WTC11 (cell line): ENCODE measurements at regions not wholly inside any gene's neighbourhood (a gene's known extent, or its start where the extent isn't known, plus 50 kb on each side); places are given as distances from the start of the nearest gene placed in this dataset.

Source experiments
- ATAC-seq: fragments of 200-7000 bp; cut with Tn5 transposase; 2 replicates; pipeline ENCODE4 v1.10.0; 2021; ENCODE audit warnings: mild to moderate bottlenecking, moderate library complexity
- CTCF ChIA-PET: fragments of 300-600 bp; sonication (Branson Sonifier 250); formaldehyde crosslinking; loops from one replicate; lab custom pipeline; 2021; ENCODE audit warnings: antibody characterized with exemption; lab: Charles Lee
- POLR2A ChIA-PET: fragments of 350-600 bp; sonication (Branson Sonifier 250); formaldehyde crosslinking; loops from one replicate; lab custom pipeline; 2021; ENCODE audit warnings: antibody characterized with exemption; lab: Charles Lee
- DNase-seq: peaks from one replicate; pipeline ENCODE4 v3.0.0; 2021; ENCODE audit warnings: low spot score
- H3K27ac Mint-ChIP-seq: 2 replicates; pipeline ENCODE4 v1.8.0; 2021; ENCODE audit warnings: mixed read lengths
- H3K27me3 Mint-ChIP-seq: 2 replicates; pipeline ENCODE4 v1.8.0; 2021; ENCODE audit warnings: low read depth, mild to moderate bottlenecking, moderate library complexity, mixed read lengths
- H3K36me3 Mint-ChIP-seq: 2 replicates; pipeline ENCODE4 v1.8.0; 2021; ENCODE audit warnings: mixed read lengths
- H3K4me1 Mint-ChIP-seq: 2 replicates; pipeline ENCODE4 v1.8.0; 2022; ENCODE audit warnings: mixed read lengths
- H3K4me3 Mint-ChIP-seq: 2 replicates; pipeline ENCODE4 v1.8.0; 2021; ENCODE audit warnings: mild to moderate bottlenecking, moderate library complexity, mixed read lengths
- H3K9me3 Mint-ChIP-seq: 2 replicates; pipeline ENCODE4 v1.8.0; 2021; ENCODE audit warnings: mixed read lengths
- AFF4 ChIP-seq: sonication (generic); formaldehyde crosslinking; IDR thresholded peaks from 2 replicates; pipeline ENCODE4 v1.8.1; 2023; ENCODE audit warnings: mild to moderate bottlenecking, missing genetic modification reagents, borderline replicate concordance
- CREM ChIP-seq: sonication (generic); formaldehyde crosslinking; IDR thresholded peaks from 2 replicates; pipeline ENCODE4 v1.8.1; 2022; ENCODE audit warnings: mild to moderate bottlenecking, missing genetic modification reagents, moderate library complexity
- E2F4 ChIP-seq: sonication (generic); formaldehyde crosslinking; IDR thresholded peaks from 2 replicates; pipeline ENCODE4 v1.8.1; 2022; ENCODE audit warnings: low read depth, mild to moderate bottlenecking, moderate library complexity, missing genetic modification reagents, borderline replicate concordance
- ESRRA ChIP-seq: sonication (generic); formaldehyde crosslinking; IDR thresholded peaks from 2 replicates; pipeline ENCODE4 v1.8.1; 2022; ENCODE audit warnings: mild to moderate bottlenecking, missing genetic modification reagents, borderline replicate concordance
- FOXJ3 ChIP-seq: sonication (generic); formaldehyde crosslinking; IDR thresholded peaks from 2 replicates; pipeline ENCODE4 v1.9.0; 2021; ENCODE audit warnings: missing genetic modification reagents, mild to moderate bottlenecking, borderline replicate concordance
- MLX ChIP-seq: sonication (generic); formaldehyde crosslinking; IDR thresholded peaks from 2 replicates; pipeline ENCODE4 v1.8.1; 2023; ENCODE audit warnings: mild to moderate bottlenecking, missing genetic modification reagents, moderate library complexity
- MXD4 ChIP-seq: fragments of 250-450 bp; sonication (Bioruptor Pico); IDR thresholded peaks from 2 replicates; pipeline ENCODE4 v1.8.0; 2021; ENCODE audit warnings: mild to moderate bottlenecking, moderate library complexity, borderline replicate concordance
- MYBL2 ChIP-seq: sonication (generic); formaldehyde crosslinking; IDR thresholded peaks from 2 replicates; pipeline ENCODE4 v1.8.1; 2023; ENCODE audit warnings: mild to moderate bottlenecking, moderate library complexity, missing genetic modification reagents
- NFATC4 ChIP-seq: fragments of 250-450 bp; sonication (Bioruptor Pico); IDR thresholded peaks from 2 replicates; pipeline ENCODE4 v1.9.0; 2021; ENCODE audit warnings: mild to moderate bottlenecking
- NFE2L1 ChIP-seq: sonication (generic); formaldehyde crosslinking; IDR thresholded peaks from 2 replicates; pipeline ENCODE4 v1.8.1; 2023; ENCODE audit warnings: missing genetic modification reagents
- TEAD4 ChIP-seq: sonication (generic); formaldehyde crosslinking; IDR thresholded peaks from 2 replicates; pipeline ENCODE4 v1.8.0; 2022; ENCODE audit warnings: mild to moderate bottlenecking, missing genetic modification reagents
- USF1 ChIP-seq: sonication (generic); formaldehyde crosslinking; IDR thresholded peaks from 2 replicates; pipeline ENCODE4 v1.8.0; 2022; ENCODE audit warnings: mild to moderate bottlenecking, missing genetic modification reagents
- ZNF317 ChIP-seq: sonication (generic); formaldehyde crosslinking; IDR thresholded peaks from 2 replicates; pipeline ENCODE4 v1.8.1; 2023; ENCODE audit warnings: low read depth, mild to moderate bottlenecking, moderate library complexity, missing genetic modification reagents, borderline replicate concordance
- ZNF396 ChIP-seq: fragments of 250-450 bp; sonication (Bioruptor Pico); IDR thresholded peaks from 2 replicates; pipeline ENCODE4 v1.8.0; 2021; ENCODE audit warnings: mild to moderate bottlenecking, moderate library complexity, borderline replicate concordance
- ZNF416 ChIP-seq: fragments of 250-450 bp; sonication (Bioruptor Pico); IDR thresholded peaks from 2 replicates; pipeline ENCODE4 v1.9.0; 2021; ENCODE audit warnings: mild to moderate bottlenecking, inconsistent platforms
- TF ChIP-seq, protein P1 (sequence below): fragments of 250-450 bp; sonication (Bioruptor Pico); IDR thresholded peaks from 2 replicates; pipeline ENCODE4 v1.8.0; 2021; ENCODE audit warnings: mild to moderate bottlenecking

- TF ChIP-seq MLX (CRISPR knock-in tag) (no peak), ZNF317 (no peak), NFE2L1 (CRISPR knock-in tag) (no peak), ZNF416 (CRISPR knock-in tag) (no peak), MXD4 (no peak), ESRRA (CRISPR knock-in tag) (no peak)
- TF ChIP-seq, protein P1, sequence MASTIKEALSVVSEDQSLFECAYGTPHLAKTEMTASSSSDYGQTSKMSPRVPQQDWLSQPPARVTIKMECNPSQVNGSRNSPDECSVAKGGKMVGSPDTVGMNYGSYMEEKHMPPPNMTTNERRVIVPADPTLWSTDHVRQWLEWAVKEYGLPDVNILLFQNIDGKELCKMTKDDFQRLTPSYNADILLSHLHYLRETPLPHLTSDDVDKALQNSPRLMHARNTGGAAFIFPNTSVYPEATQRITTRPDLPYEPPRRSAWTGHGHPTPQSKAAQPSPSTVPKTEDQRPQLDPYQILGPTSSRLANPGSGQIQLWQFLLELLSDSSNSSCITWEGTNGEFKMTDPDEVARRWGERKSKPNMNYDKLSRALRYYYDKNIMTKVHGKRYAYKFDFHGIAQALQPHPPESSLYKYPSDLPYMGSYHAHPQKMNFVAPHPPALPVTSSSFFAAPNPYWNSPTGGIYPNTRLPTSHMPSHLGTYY (CRISPR knock-in tag), result no peak
These were observed 211.1 kb downstream of the GUCY2F start (continued) for GRCh38 chrX:109270580-109271484.

DNA sequence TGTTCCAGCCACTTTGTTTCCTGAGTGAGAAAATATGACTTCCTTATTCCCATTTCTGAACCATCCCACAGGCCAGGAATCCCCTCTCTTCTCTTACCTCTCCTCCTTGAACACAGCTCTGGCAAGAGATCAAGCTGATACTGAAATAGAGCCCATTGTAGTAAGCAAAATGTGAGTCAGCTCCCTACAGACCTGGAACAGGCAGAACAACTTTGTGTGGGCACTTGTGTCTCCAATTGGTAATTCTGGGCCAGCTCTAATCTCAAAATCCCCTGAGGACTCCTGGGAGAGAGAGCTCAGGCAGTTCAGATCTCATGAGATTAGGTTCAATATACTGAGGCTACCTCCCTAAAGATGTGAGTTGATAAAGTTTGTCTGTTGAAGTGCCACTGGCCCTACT lies 213.5 kb downstream of the GUCY2F start:
- H3K4me1 Mint-ChIP-seq, result no peaks in the 10 kb centered on the region
- DNase-seq (no peak), ATAC-seq (no peak)
- H3K27ac Mint-ChIP-seq, result no peak overlapping the region
- no peaks in the 10 kb centered on the region for H3K27me3 Mint-ChIP-seq
- ChIA-PET POLR2A (no interaction called here), CTCF (no interaction called here)
- no peak overlapping the region for H3K4me3 Mint-ChIP-seq
- H3K36me3 Mint-ChIP-seq, result no peaks in the 10 kb centered on the region
- TF ChIP-seq NFATC4 (no peak), FOXJ3 (CRISPR knock-in tag) (no peak), ZNF317 (no peak), CREM (CRISPR knock-in tag) (no peak), TEAD4 (CRISPR knock-in tag) (no peak), ZNF396 (CRISPR knock-in tag) (no peak), MYBL2 (CRISPR knock-in tag) (no peak), USF1 (no peak), E2F4 (CRISPR knock-in tag) (no peak), MLX (CRISPR knock-in tag) (no peak), AFF4 (no peak)
- H3K9me3 Mint-ChIP-seq, result no peaks in the 10 kb centered on the region
